NCI-H2227 (cell line): ENCODE measurements at regions not wholly inside any gene's neighbourhood (a gene's known extent, or its start where the extent isn't known, plus 50 kb on each side); places are given as distances from the start of the nearest gene placed in this dataset.
A peak's percentile ranks its signal among the peaks of the same experiment; 100 is the strongest.

ENCODE experiments used
- DNase-seq: peaks from one replicate; lab custom pipeline; 2025; ENCODE audit not compliant: unreplicated experiment; lab: John Stamatoyannopoulos, UW

- DNase-seq, result no peak
Measured at GRCh38 chr5:61735995-61736394, 403.9 kb downstream of the ZSWIM6 start.

- DNase-seq, result peak; percentile 24
Measured at GRCh38 chr5:61737301-61737963, 405.4 kb downstream of the ZSWIM6 start.

GRCh38 chr5:61737964-61738340 lies 405.9 kb downstream of the ZSWIM6 start:
- DNase-seq, result no peak

- DNase-seq, result no peak
Measured at GRCh38 chr5:61738446-61738845, 406.4 kb downstream of the ZSWIM6 start.

GRCh38 chr5:61744690-61745619 lies 412.9 kb downstream of the ZSWIM6 start:
- no peak for DNase-seq

- no peak for DNase-seq
Measured at GRCh38 chr5:61746831-61747575, 414.9 kb downstream of the ZSWIM6 start.

- no peak for DNase-seq
Measured at GRCh38 chr5:61748121-61748520, 416.1 kb downstream of the ZSWIM6 start.

- DNase-seq, result no peak
Measured at GRCh38 chr5:61748651-61749050, 416.6 kb downstream of the ZSWIM6 start.

GRCh38 chr5:61752588-61752987 lies 420.5 kb downstream of the ZSWIM6 start:
- DNase-seq, result no peak

- DNase-seq, result no peak
Measured at GRCh38 chr5:61754792-61755191, 422.7 kb downstream of the ZSWIM6 start.

GRCh38 chr5:61755726-61756222 lies 423.7 kb downstream of the ZSWIM6 start:
- DNase-seq, result no peak

- DNase-seq, result no peak
Measured at GRCh38 chr5:61758711-61759110, 426.7 kb downstream of the ZSWIM6 start.

- DNase-seq, result no peak
Measured at GRCh38 chr5:61765471-61765870, 433.4 kb downstream of the ZSWIM6 start.

- no peak for DNase-seq
Measured at GRCh38 chr5:61766141-61766540, 434.1 kb downstream of the ZSWIM6 start.

GRCh38 chr5:61767231-61768080 lies 435.4 kb downstream of the ZSWIM6 start:
- peak; percentile 3 for DNase-seq

- no peak for DNase-seq
Measured at GRCh38 chr5:61768692-61769281, 436.7 kb downstream of the ZSWIM6 start.

- no peak for DNase-seq
Measured at GRCh38 chr5:61771062-61771461, 439.0 kb downstream of the ZSWIM6 start.

GRCh38 chr5:61771808-61772207 lies 439.8 kb downstream of the ZSWIM6 start:
- DNase-seq, result no peak

- no peak for DNase-seq
Measured at GRCh38 chr5:61775901-61776300, 443.8 kb downstream of the ZSWIM6 start.

- no peak for DNase-seq
Measured at GRCh38 chr5:61777292-61777691, 445.2 kb downstream of the ZSWIM6 start.
